ENCODE measurements at regions not wholly inside any gene's neighbourhood (a gene's known extent, or its start where the extent isn't known, plus 50 kb on each side); places are given as distances from the start of the nearest gene placed in this dataset.

DNA sequence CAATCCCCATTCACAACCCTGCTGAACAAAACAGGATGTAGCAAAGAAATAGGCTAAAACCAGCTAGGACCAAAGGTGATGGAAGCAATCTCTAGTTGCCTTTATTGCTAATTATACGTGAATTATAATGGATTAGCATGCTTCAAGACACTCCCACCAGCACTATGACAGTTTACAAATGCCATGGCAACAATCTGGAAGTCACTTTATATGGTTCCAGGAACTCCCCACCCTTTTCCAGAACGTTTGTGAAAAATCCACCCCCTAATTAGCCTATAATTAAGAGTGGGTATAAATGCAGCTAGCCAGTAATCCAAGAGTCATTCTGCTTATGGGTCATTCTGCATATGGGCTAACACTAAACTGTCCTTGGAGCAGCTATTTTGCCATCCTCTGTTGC lies 328.7 kb downstream of the FLRT2 start:
- no peak for TF ChIP-seq EZH2 (IDR thresholded peaks at IDR 0.05; ENCODE audit: borderline replicate concordance, low read depth, low read length, severe bottlenecking)
- TF ChIP-seq, protein P1, sequence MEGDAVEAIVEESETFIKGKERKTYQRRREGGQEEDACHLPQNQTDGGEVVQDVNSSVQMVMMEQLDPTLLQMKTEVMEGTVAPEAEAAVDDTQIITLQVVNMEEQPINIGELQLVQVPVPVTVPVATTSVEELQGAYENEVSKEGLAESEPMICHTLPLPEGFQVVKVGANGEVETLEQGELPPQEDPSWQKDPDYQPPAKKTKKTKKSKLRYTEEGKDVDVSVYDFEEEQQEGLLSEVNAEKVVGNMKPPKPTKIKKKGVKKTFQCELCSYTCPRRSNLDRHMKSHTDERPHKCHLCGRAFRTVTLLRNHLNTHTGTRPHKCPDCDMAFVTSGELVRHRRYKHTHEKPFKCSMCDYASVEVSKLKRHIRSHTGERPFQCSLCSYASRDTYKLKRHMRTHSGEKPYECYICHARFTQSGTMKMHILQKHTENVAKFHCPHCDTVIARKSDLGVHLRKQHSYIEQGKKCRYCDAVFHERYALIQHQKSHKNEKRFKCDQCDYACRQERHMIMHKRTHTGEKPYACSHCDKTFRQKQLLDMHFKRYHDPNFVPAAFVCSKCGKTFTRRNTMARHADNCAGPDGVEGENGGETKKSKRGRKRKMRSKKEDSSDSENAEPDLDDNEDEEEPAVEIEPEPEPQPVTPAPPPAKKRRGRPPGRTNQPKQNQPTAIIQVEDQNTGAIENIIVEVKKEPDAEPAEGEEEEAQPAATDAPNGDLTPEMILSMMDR (IDR thresholded peaks at IDR 0.05; ENCODE audit: borderline replicate concordance, extremely low read depth, low read length, poor library complexity, severe bottlenecking): no peak
- Histone ChIP-seq H3K9ac (ENCODE audit: low read depth, low read length) (no peak overlapping the region), H3K4me2 (ENCODE audit: insufficient read depth, low read length) (no peak overlapping the region), H4K20me1 (ENCODE audit: insufficient read depth, low read length) (no peaks in the 10 kb centered on the region), H3K27ac (ENCODE audit: low read length) (no peak overlapping the region), H3K36me3 (ENCODE audit: insufficient read depth, low read length) (no peaks in the 10 kb centered on the region), H3K79me2 (ENCODE audit: insufficient read depth, low read length) (no peaks in the 10 kb centered on the region), H3K9me3 (ENCODE audit: insufficient read depth, low read length, severe bottlenecking) (no peaks in the 10 kb centered on the region), H3K4me1 (ENCODE audit: insufficient read depth, low read length) (no peaks in the 10 kb centered on the region), H3K27me3 (ENCODE audit: insufficient read depth, low read length, poor library complexity) (no peaks in the 10 kb centered on the region), H2AFZ (ENCODE audit: low read depth, low read length) (no peak overlapping the region), H3K4me3 (ENCODE audit: low read depth in 1 of 2, low read length in 2 of 2) (no peak overlapping the region)
- DNase-seq: no peak
- ATAC-seq (ENCODE audit: insufficient read depth, low read depth): no peak

DNA sequence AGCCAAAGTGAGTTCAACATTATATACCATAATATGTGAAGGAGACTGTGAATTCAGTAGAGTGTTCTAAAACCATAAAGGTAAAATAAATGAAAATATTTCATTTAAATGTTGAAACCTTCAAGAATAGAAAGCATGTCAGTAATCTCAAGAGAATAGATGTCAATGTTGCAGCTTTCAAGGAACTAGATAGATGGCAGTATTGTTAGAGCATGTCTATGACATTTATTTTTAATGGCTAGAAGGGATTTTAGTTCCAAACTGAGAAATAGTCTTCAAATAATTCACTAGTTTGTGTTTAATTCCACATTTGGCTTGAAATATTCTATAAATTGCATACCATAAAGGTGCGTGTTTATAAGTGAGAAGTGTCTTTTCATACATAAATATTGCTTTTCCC lies 326.5 kb downstream of the FLRT2 start:
- Histone ChIP-seq H3K4me3 (ENCODE audit: low read depth in 1 of 2, low read length in 2 of 2) (no peak overlapping the region), H3K36me3 (ENCODE audit: insufficient read depth, low read length) (no peaks in the 10 kb centered on the region), H3K4me2 (ENCODE audit: insufficient read depth, low read length) (no peak overlapping the region), H3K4me1 (ENCODE audit: insufficient read depth, low read length) (peaks cover 7% of the 10 kb centered on the region; the same call in 1 of the 2 replicates), H3K27me3 (ENCODE audit: insufficient read depth, low read length, poor library complexity) (no peaks in the 10 kb centered on the region), H3K79me2 (ENCODE audit: insufficient read depth, low read length) (no peaks in the 10 kb centered on the region), H3K9me3 (ENCODE audit: insufficient read depth, low read length, severe bottlenecking) (no peaks in the 10 kb centered on the region), H3K27ac (ENCODE audit: low read length) (no peak overlapping the region), H2AFZ (ENCODE audit: low read depth, low read length) (no peak overlapping the region), H3K9ac (ENCODE audit: low read depth, low read length) (no peak overlapping the region), H4K20me1 (ENCODE audit: insufficient read depth, low read length) (no peaks in the 10 kb centered on the region)
- TF ChIP-seq EZH2 (IDR thresholded peaks at IDR 0.05; ENCODE audit: borderline replicate concordance, low read depth, low read length, severe bottlenecking): no peak
- TF ChIP-seq, protein P1 (IDR thresholded peaks at IDR 0.05; ENCODE audit: borderline replicate concordance, extremely low read depth, low read length, poor library complexity, severe bottlenecking): peak; percentile 43
- ATAC-seq (ENCODE audit: insufficient read depth, low read depth) (no peak), DNase-seq (no peak)

DNA sequence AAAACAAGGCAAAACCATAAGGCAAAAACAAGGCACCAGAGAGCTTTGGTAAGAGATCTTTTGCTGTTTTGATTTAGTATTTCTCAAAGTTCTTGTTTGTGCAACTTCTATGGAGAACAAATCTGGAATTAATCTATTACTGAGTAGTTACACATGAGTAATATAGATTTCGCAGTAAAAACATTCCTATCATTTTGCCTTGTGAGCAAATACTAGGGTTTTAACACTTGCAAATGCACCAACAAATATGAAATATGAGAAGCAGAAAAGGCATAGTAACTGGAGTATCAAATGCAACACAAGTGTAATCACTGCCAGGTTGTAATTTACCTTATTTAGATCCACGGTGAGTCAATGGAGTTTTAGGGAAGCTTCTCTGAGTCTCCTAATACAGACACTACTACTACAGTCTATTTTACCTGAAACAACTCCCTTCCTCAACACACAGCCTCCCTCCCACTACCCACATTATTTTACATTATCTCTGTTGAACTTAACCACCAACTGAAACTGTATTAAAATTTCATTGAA lies 324.1 kb downstream of the FLRT2 start:
- Histone ChIP-seq H3K4me2 (ENCODE audit: insufficient read depth, low read length) (no peak overlapping the region), H4K20me1 (ENCODE audit: insufficient read depth, low read length) (no peaks in the 10 kb centered on the region), H3K9ac (ENCODE audit: low read depth, low read length) (no peak overlapping the region), H3K4me1 (ENCODE audit: insufficient read depth, low read length) (peaks cover 7% of the 10 kb centered on the region; the same call in 1 of the 2 replicates), H3K36me3 (ENCODE audit: insufficient read depth, low read length) (no peaks in the 10 kb centered on the region), H2AFZ (ENCODE audit: low read depth, low read length) (no peak overlapping the region), H3K27me3 (ENCODE audit: insufficient read depth, low read length, poor library complexity) (no peaks in the 10 kb centered on the region), H3K4me3 (ENCODE audit: low read depth in 1 of 2, low read length in 2 of 2) (no peak overlapping the region), H3K79me2 (ENCODE audit: insufficient read depth, low read length) (no peaks in the 10 kb centered on the region), H3K27ac (ENCODE audit: low read length) (no peak overlapping the region), H3K9me3 (ENCODE audit: insufficient read depth, low read length, severe bottlenecking) (no peaks in the 10 kb centered on the region)
- no peak for TF ChIP-seq EZH2 (IDR thresholded peaks at IDR 0.05; ENCODE audit: borderline replicate concordance, low read depth, low read length, severe bottlenecking)
- TF ChIP-seq, protein P1 (IDR thresholded peaks at IDR 0.05; ENCODE audit: borderline replicate concordance, extremely low read depth, low read length, poor library complexity, severe bottlenecking): no peak
- DNase-seq: no peak
- no peak for ATAC-seq (ENCODE audit: insufficient read depth, low read depth)
